A204.1 (cell line): ENCODE measurements at regions not wholly inside any gene's neighbourhood (a gene's known extent, or its start where the extent isn't known, plus 50 kb on each side); places are given as distances from the start of the nearest gene placed in this dataset.
A peak's percentile ranks its signal among the peaks of the same experiment; 100 is the strongest.
"Not testable (repeated sequence)": the region's sequence is repeated elsewhere in the genome, so short reads cannot be mapped to it uniquely, and the experiment has no call there.

Experiments used
- FAIRE-seq: peaks from 2 replicates; lab custom pipeline; 2012; peaks lifted over from hg19 to GRCh38; lab: Jason Lieb, UNC

GRCh38 chr3:10109-10996, 186.2 kb upstream of the CHL1 start:
- not testable (repeated sequence) for FAIRE-seq

GRCh38 chr3:11734-12133, 184.8 kb upstream of the CHL1 start:
- FAIRE-seq = no peak

- FAIRE-seq = no peak
These were observed 181.9 kb upstream of the CHL1 start for GRCh38 chr3:14652-15051.

- no peak for FAIRE-seq
These were observed 180.2 kb upstream of the CHL1 start for GRCh38 chr3:16366-16765.

- no peak for FAIRE-seq
These were observed 176.1 kb upstream of the CHL1 start for GRCh38 chr3:20421-20820.

- no peak for FAIRE-seq
These were observed 172.6 kb upstream of the CHL1 start for GRCh38 chr3:24006-24405.

- no peak for FAIRE-seq
These were observed 171.5 kb upstream of the CHL1 start for GRCh38 chr3:25056-25455.

GRCh38 chr3:35985-36384, 160.6 kb upstream of the CHL1 start:
- FAIRE-seq = not testable (repeated sequence)

- FAIRE-seq = peak; percentile 97
These were observed 153.5 kb upstream of the CHL1 start for GRCh38 chr3:42871-43744.

- no peak for FAIRE-seq
These were observed 152.4 kb upstream of the CHL1 start for GRCh38 chr3:44028-44676.

- FAIRE-seq = not testable (repeated sequence)
These were observed 151.6 kb upstream of the CHL1 start for GRCh38 chr3:44941-45340.

GRCh38 chr3:46576-46975, 150.0 kb upstream of the CHL1 start:
- no peak for FAIRE-seq

GRCh38 chr3:53441-53840, 143.1 kb upstream of the CHL1 start:
- FAIRE-seq = not testable (repeated sequence)

GRCh38 chr3:54240-54639, 142.3 kb upstream of the CHL1 start:
- no peak for FAIRE-seq

- no peak for FAIRE-seq
These were observed 139.9 kb upstream of the CHL1 start for GRCh38 chr3:56672-57071.

- no peak for FAIRE-seq
These were observed 136.7 kb upstream of the CHL1 start for GRCh38 chr3:59854-60253.

- FAIRE-seq = no peak
These were observed 133.3 kb upstream of the CHL1 start for GRCh38 chr3:63095-63765.

- FAIRE-seq = no peak
These were observed 126.9 kb upstream of the CHL1 start for GRCh38 chr3:69690-70089.

GRCh38 chr3:72776-73175, 123.8 kb upstream of the CHL1 start:
- FAIRE-seq = no peak

- FAIRE-seq = no peak
These were observed 123.3 kb upstream of the CHL1 start for GRCh38 chr3:73271-73670.

GRCh38 chr3:74676-75243, 121.8 kb upstream of the CHL1 start:
- no peak for FAIRE-seq

- FAIRE-seq = no peak
These were observed 121.3 kb upstream of the CHL1 start for GRCh38 chr3:75260-75659.
